ENCODE measurements at regions not wholly inside any gene's neighbourhood (a gene's known extent, or its start where the extent isn't known, plus 50 kb on each side); places are given as distances from the start of the nearest gene placed in this dataset.

DNA sequence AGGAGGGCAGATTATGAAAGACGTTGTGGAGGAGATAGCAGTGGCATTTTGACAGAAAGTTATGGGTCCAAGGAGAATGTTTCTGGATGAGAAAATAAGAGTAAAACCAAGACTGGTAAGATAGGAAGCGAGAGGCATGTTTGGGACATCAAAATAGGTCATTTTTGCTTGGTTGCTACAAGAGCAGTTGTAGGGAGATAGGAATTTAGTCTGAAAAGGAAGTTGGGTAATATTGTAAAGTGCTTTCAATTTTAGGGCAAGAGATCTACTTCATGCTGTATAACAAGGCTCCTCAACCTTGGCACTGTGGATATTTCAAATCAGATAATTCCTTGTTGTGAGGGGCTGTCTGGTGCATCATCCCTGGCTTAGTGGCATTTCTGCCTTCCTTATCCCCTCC lies 118.0 kb upstream of the DPH6 start:
- DNase-seq = no peak

DNA sequence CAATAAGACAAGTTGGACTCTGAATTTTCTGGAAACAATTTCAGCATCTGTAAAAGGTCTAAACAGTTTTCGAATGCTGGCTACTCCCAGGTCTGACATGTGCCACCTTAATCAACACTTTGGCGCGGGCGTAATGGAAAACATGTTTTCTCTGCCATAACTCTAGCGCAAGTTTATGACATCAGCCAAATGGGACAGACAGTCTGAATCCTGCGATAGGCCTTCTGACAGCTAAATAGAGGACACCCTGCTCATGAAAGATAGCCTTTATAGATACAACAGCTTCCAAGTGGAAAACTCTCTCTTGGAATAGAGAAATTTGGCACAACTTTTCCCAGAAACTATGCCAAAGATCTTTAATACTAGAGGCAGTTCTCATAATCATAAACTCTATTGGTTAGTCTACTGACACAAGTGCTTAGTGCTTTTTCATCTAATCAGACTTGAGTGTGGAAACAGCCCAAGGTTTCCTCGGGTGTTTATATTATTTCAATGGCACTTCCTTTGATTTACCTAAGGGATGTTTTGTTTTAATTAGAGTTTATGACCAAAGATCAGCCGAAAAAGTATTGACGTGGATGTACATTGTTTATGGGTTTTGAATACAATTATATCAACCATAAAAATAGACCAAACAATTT lies 120.1 kb upstream of the DPH6 start:
- DNase-seq = no peak

DNA sequence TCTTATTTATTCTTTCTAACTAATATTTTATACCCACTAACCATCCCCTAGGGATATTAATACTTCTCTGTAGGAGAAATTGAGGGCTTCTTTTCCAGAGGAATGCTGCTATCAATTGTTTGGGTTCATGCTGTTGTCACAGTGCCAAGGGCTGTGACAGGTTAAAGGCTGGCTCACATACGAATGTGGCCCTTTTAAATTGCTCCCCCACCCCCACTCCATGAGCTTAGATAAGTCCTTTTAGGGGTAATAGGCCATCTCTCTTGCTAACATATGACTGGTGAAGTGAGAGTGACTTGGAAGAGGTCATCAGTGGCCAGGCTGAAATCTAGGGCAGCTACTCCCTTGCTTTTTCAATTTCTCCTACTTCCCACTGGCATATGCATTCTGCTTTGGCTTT lies 121.9 kb upstream of the DPH6 start:
- DNase-seq = no peak

DNA sequence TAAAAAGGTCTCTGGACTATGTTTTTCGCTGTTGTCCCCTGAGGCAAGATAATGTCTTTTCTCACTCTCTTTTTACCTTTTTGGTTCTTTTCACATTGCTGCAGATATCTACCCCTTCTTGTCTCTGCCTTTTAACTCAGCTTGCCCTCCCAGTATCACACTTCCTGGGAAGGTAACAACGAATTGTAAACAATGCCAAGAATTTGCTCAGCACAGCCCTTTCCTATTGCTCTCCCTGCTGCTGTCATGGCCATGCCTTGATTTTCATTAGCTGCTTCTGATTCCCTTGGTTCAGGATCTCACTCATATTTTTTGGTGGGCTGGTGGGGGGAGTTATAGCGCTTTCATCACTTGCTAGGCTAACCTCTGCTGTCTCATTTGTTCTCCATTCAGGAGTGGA lies 123.1 kb upstream of the DPH6 start:
- no peak for DNase-seq

DNA sequence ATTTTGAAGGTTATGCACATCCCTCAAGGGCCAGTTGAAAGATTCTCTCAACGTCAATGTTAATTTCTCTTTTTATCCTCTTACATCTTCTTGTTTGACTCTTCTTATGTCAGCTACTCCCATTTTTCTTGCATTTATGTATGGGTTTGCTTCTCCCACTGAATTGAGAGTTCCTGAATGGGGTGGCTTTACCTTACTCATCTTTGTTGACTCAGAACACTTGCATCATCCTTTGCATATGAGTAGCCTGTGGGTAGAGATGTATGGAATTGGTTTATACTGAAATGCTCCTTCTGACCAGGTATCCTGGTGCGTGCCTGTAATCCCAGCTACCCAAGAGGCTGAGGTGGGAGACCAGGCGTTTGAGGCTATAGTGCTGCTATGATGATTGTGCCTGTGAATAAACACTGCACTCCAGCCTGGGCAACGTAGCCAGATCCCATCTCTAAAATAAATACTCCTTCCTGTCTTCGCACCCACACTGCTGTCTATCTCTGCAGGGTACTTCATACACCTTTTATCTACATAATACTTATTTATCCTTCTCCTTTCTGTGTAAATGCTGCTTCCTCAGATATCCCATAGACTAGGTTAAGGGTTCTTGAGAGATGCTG lies 123.6 kb upstream of the DPH6 start:
- no peak for DNase-seq

DNA sequence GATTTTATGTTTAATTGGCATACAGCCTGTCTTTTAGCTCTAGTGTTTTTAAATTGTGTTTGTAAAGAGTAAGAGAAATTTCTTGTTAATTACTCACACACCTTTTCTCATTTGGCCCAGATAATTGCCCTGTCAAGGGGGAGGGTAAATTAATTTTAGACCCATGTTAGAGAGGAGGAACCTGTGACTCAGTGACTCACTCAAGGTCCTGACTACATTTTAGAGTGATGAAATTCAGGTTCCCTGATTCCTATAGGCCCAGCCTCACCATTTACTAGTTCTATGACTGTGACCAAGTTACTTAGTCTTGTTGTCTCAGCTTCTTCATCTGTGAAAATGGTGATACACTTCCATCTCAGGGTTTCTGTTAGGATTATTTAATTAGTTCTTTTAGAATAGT lies 125.2 kb upstream of the DPH6 start:
- no peak for DNase-seq

DNA sequence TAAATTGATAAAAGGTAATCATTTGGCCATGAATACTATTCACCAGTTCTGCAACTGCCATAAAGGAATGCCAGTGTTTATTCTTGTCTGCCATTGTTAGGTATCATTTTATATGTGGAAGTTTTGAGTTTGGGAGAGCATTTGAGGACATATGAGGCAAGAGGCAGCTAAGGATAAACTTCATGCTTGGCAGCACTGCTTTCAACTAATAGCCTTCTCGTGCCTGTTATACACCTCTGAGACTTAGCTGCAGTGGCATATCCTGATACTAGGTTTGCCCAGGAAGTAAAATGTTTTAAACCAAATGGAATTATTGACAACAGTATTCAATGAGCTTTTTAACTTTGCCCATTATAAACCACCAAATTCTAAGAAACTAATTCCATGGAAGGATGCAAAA lies 126.0 kb upstream of the DPH6 start:
- DNase-seq = no peak

DNA sequence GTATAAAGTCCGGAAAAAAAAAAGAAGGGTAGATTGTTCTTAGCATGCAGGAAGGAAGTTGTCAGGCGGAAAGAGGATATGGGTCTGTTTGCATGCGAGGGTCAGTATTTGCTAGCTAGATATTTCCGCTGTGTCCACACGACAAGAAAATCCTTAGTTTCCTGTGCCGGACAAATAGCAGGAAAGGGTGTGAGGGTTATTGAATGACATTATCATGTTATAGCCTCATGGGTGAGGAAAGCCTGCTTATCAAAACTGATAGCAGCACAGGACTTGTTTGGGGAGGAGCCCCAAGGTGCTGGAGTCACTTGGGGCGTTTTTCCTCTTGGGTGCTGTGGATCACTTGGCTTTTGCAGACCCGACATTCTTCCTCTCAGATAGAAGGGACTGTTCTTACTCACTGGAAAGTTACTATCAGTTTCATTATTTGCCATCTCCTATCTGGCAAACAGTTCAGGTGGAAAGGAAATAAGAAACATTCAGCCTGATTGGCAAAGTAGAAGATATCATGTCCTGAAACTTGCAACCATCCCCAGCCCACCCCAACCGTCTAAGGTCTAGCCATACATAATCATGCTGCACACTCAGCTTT lies 127.2 kb upstream of the DPH6 start:
- DNase-seq = no peak

DNA sequence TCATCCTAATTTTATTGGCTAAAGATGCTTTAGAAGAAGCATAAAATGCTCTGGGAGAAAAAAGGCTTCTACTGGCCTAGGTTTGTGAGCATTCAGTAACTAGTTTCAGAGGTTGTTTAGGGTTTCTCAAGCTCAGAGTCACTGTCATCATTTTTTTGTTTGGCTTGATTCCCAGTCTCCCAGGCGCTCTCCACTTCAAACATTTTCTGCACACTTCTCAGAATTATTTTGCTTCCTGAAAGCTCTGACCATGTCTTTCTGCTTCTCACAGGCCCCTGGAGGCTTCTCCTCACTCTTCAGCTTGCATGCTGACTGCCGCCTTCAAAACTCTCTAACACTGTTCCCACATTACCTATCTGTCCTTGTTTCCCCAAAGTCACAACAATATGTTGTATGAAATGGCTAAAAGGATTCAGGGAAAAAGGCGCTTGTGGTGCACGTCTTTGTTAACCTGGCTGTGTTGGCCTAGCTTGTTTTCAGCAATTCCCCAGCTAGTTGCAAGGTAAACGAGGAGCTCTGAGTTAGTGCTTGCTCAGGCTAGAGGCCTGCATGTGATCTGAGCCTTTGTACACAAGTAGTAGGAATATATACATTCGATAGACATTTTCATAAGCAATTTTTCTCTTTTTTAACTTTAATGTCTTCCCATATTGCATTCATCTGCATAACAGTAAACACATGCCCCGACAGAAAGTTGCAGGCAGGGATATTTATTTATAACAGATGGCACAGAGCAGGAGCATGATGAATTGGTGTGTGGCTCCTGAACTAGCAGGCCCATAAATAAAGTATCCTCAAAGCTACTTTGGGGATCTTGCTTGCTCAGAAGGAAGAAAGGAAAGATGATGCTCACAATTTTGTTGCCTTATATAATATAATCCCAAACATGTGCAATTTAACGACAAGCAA lies 129.2 kb upstream of the DPH6 start:
- DNase-seq = no peak

DNA sequence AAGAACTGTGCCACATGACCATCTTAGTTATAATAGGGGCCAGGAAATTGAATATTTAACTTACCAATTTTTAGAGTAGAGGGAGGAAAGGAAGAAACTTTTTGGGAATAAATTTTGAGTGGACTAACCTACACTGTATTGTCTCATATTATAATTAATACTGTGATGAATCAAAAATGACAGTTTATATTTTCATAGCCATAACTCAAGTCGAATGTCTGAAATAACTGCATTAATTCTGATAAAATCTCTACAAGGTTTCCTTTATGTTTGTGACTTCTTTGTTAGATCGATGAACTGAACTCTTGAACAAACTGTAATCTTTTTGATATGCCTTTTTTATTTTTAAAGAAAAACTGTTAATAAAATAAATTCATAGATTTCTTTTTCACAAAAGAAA lies 132.8 kb upstream of the DPH6 start:
- DNase-seq = no peak

DNA sequence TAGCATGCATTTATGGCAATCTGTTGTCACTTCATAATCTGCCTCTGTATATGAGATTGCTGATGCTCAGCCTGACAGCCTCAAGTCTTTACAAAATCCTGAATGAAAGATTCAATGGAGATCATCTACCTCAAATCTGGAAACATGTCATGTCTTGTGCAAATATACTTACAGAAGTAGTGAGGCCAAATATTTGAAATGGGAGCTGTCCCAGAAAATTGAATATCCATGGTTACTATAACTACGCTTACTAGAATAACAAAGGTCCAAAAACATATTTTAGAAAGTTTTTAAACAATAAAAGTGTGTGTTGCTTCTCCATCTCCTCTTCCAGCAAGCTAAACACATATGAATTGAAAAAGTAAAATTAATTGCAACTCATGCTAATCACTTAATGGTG lies 133.2 kb upstream of the DPH6 start:
- no peak for DNase-seq

DNA sequence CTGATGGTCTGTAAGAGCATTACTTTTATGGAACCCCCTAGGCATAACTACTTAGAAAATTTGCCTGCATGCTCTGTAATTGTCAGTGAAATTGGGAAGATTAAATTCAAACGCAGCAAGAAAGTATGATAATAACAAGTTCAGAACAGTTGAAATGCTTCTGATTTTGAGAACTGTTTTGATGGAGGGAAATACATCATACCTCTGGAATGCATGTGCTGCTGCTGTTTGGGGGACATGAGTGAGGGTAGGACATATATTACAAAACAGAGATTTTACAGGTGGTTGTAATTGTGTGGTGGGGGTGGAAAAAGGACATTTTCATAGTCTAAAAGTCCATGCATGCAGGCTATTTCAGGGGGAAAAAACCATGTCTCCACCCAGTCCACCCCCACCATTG lies 135.0 kb upstream of the DPH6 start:
- no peak for DNase-seq

DNA sequence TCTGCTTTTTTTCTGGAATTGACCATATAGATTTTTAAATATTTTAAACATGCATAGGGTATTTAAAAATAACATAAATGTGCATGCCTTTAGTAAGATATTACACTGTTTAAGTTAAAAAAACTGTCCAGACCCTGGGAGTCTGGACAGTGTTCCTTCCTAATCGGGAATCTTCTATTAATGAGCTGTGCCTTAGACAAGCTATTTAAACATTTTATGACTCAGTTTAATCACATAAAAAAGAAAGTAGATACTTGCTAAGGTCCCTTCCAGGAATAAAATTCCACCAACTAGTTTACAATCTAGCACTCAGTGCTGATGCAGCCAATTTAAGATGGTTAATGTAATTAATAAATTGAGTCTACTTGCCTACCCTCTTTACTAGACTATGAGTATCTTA lies 140.4 kb upstream of the DPH6 start:
- DNase-seq = no peak

DNA sequence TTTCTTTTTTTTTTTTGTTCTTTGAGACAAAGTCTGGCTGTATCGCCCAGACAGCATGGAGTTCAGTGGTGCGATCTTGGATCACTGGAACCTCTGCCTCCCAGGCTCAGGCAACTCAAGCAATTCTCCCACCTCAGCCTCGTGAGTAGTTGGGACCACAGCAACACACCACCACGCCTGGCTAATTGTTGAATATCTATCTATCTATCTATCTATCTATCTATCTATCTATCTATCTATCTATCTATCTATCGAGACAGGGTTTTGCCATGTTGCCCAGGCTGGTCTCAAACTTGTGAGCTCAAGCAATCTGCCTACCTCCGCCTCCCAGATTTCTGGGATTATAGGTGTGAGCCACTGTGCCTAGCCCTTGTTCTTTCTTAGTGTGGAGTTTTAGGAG lies 143.3 kb upstream of the DPH6 start:
- DNase-seq = no peak

DNA sequence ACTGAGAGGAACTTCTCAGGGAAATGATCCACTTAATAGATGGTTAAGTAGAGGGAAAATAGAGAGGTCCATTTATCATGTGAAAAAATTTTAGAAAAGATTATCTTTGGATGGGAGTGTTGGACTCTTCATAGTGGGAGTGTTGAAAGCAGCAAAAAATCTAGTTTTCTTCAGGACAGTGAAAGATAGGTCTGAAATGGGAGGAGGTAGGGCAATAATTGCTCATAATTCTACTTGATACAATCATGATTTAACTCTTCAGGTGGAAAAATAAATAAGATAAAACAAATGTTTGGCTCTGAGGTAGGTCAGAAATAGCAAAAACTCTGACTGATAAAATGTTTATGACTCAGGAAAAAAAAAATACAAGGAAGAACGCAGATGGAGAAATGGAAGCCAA lies 144.1 kb upstream of the DPH6 start:
- no peak for DNase-seq

DNA sequence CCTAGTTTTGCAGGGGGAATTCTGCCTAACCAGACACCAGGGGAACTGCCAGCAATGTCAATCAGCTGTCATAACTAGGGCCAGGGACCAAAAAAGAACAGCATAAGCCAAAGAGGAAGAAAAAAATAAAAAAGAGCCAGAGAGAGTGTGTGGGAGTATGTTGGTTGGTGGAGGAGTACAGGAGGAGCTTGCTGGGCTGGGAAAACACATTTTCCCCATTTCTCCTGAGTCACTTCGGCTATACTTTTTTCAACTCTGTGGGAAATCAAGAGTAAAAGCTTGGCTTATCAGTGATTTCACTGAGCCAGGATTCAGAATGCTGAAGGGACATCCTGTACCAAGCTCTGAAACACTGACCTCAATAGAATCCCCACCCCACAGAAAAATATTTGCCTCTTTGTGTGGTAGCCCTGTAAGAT lies 144.7 kb upstream of the DPH6 start:
- no peak for DNase-seq

DNA sequence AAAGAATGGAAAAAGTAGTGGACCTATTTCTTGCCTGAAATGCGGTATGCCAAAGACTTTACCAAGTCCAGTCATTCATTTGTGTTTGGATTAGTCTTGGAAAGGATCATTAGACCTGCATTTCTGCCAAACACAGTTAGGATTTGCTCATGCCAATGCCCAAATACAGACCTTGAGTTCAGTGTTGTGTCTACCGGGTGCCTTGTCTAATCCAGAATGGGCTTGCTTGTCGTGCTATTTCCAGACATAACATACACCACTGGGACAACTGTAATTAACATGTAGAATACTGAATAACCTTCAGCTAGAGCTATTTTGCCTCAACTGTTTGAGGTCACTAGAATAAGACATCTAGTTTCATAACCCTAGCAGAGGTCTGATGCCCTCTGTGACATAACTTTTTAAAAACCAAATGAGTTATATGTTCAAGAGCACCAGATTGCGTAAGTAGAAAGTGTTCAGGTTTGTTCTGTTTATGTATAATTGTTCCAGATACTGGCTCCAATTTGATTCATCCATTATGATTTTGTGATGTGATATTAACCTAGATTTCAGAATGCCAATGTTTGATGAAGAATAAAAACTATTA lies 145.3 kb upstream of the DPH6 start:
- no peak for DNase-seq

DNA sequence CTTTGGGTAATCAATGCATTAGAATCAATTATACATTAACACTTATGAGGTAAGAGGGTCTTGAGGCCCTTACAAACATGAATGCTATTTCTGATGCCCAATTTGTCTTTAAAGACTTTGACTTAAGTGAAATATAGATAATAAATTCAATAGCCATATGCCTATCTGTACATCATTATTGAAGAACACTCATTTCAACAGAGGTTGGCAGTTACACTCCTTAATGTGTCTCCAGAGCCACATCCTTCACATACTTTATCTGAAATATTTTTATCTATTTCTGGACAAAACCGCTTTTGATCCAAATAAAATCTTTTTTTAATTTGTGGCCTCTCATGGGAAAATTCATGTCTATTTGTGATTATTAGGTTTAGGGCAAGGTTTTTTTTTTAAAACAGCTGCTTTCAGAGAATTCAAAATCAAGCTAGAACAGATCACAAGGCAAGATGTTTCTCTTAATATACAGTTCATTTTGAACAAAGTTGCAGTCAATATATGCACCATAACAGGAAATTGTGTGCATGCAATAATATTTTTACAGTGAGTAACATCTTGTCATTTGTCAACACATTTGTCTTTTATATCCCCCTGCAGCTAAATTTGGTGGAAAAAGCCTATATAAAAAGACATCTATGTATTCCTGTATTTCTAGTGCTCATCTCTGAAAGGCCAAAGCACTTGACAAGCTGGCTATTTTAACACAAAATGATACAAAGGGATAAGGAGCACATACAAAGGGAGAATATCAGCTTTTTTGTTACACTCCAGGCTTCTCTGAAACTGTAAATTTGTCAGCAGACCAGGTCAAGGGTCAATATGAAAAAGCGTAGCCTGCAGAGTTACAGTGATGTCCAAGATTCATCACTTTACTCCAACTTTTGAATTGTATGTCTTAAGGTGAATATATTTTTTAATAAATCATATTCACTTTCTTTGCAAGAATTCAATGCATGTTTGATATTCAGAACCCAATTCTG lies 146.2 kb upstream of the DPH6 start:
- DNase-seq = no peak

DNA sequence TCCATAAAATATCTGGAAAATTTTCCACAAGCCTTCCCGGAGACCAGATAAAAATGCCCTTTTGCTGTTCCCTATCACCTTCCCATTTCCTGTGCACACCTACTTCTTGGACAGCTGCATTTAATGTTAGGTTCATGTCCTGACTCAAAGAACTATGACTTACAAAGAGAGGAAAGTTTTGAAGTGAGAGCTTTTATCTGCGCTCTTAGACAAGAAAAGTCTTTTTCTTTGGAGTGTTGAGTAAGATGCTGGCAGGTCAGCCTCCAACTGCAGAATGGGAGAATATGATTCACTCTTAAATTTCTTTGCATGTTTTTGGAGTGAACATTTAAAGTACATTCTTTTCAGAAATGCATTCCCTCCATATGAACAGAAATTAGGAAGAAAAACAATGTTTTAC lies 147.3 kb upstream of the DPH6 start:
- DNase-seq = no peak

DNA sequence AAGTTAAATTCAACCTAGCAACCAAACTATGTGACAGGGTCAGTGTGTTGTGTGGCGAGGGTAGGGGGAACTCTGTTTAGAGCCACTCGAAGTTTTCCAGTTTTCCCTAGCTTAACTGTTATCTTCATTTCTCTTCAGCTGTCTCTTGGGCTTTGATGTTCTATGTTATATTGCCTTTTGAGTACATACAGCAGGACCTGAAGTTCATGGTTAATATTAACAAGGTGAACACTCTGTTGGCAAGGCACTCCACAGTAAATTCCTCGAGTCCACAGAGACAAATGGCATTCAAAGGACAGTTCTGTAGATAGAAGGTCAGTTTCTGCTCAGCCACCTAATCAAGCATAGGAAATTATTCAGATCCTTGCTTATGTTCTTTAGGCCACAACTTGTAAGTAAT lies 147.9 kb upstream of the DPH6 start:
- no peak for DNase-seq

DNA sequence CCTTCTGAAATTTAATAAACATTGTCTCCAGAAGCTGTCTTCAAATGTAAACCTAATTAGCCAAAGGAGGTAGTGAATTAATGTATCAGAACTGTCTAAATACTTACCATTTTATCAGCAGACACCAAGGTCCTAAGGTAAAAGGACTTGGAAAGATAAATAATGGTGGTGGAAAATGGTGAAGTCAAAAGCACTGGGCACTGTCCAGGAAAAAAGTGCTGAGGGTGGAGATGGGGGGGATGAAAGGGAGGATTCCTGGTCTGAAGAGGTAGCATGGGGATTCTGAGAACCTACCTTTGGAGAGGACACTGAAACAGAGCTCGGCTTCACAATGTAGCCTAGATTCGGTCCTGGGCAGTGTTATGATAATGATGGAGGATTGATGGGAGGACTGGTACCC lies 149.0 kb upstream of the DPH6 start:
- no peak for DNase-seq

DNA sequence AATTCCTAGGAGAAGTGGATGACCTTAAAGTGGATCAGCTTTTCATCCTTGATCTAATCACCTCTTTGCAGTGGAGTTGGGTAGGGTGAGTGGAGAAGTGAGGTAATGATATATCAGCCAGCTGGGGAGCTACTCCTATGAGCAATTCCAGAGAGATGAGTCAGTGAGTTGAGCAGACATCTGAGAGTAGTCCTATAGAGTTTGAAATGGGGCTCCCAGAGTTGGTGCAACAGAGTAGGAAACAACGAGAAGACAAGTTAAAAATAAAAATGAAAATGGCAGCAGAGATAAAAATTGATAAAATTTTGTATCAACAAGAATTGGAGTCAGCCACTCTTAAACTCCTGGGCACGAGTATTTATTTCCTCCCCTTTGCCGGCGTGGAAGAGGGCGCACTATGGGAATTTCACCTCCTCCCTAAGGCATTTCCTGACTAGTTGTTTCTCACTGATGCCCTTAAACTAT lies 150.8 kb upstream of the DPH6 start:
- no peak for DNase-seq
